ENCODE measurements at regions not wholly inside any gene's neighbourhood (a gene's known extent, or its start where the extent isn't known, plus 50 kb on each side); places are given as distances from the start of the nearest gene placed in this dataset.

DNA sequence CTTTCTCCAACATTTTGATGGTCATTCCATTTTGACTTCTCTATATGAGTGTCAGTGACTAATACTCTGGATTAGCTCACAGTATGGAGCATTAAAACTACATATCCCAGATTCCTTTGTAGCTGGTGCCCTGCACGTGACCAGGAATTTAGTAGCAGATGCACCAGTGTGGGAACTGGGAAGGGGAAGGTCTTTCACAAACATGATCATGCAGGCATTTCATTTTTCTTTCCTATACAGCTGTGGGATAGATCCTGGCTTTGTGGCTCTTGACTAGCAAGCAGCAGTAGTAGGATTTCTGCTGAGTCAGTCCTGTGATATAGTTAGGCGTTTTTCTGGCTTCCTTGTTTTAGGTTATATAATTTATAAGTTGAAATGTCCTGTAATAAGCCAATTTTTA, 971.0 kb upstream of the CDH2 start:
- no peak overlapping the region for H3T11ph ChIP-seq (ENCODE audit: low read length)
- H3K14ac ChIP-seq (ENCODE audit: insufficient read depth, low read length), result no peak overlapping the region
- no peaks in the 10 kb centered on the region for H4K20me1 ChIP-seq (ENCODE audit: control insufficient read depth, insufficient read depth, insufficient read length)
- no peaks in the 10 kb centered on the region for H3K79me1 ChIP-seq (ENCODE audit: insufficient read depth, low read depth, low read length, poor library complexity, severe bottlenecking)
- H2BK120ac ChIP-seq (ENCODE audit: low read depth, low read length, poor library complexity, severe bottlenecking), result no peak overlapping the region
- Mint-ChIP-seq H3K9me3 (no peaks in the 10 kb centered on the region), H3K27me3 (ENCODE audit: low read depth) (no peaks in the 10 kb centered on the region), H3K4me3 (no peak overlapping the region), H3K27ac (peak overlapping the region in 1 of 3 experiments; percentile 81; a peak in 2 of 7 replicates), H3K4me1 (peaks cover 4 to 10% of the 10 kb centered on the region in 2 experiments; a peak in 3 of 4 replicates), H3K36me3 (ENCODE audit: insufficient read depth in 1 of 3, low read depth in 3 of 3) (no peaks in the 10 kb centered on the region)
- H3K4me2 ChIP-seq (ENCODE audit: insufficient read depth, insufficient read length, low read length), result no peak overlapping the region
- no peak overlapping the region for H2AK5ac ChIP-seq (ENCODE audit: insufficient read length, low read length)
- no peak overlapping the region for H3K9ac ChIP-seq (ENCODE audit: extremely low read depth, insufficient read length, low read length)
- WGBS (ENCODE audit: extremely low coverage, insufficient read length, low lambda C conversion rate), result no CpG with 5 or more reads among the region's 2 CpGs
- no peak overlapping the region for H2BK15ac ChIP-seq (ENCODE audit: low read depth, low read length)
- H2BK12ac ChIP-seq (ENCODE audit: insufficient read length, low read depth, low read length), result no peak overlapping the region
- peak; percentile 32 for DNase-seq
- H4K5ac ChIP-seq (ENCODE audit: insufficient read length, low read depth, low read length), result no peak overlapping the region
- no peak overlapping the region for H3K18ac ChIP-seq (ENCODE audit: insufficient read length, low read depth, low read length)
- H4K8ac ChIP-seq (replicated peaks; ENCODE audit: insufficient read length, low read depth, low read length), result no peak overlapping the region
- no peak overlapping the region for H3K4ac ChIP-seq (ENCODE audit: low read depth, low read length)
- no peaks in the 10 kb centered on the region for H3K9me3 ChIP-seq (ENCODE audit: control insufficient read depth, low read depth, low read length)
- H3K79me2 ChIP-seq (ENCODE audit: insufficient read depth, low read length), result no peaks in the 10 kb centered on the region
- no peak overlapping the region for H3K23ac ChIP-seq (ENCODE audit: insufficient read length, low read depth, low read length)
- H2AFZ ChIP-seq (ENCODE audit: low read length), result peak overlapping the region; percentile 99
- TF ChIP-seq, protein P1, sequence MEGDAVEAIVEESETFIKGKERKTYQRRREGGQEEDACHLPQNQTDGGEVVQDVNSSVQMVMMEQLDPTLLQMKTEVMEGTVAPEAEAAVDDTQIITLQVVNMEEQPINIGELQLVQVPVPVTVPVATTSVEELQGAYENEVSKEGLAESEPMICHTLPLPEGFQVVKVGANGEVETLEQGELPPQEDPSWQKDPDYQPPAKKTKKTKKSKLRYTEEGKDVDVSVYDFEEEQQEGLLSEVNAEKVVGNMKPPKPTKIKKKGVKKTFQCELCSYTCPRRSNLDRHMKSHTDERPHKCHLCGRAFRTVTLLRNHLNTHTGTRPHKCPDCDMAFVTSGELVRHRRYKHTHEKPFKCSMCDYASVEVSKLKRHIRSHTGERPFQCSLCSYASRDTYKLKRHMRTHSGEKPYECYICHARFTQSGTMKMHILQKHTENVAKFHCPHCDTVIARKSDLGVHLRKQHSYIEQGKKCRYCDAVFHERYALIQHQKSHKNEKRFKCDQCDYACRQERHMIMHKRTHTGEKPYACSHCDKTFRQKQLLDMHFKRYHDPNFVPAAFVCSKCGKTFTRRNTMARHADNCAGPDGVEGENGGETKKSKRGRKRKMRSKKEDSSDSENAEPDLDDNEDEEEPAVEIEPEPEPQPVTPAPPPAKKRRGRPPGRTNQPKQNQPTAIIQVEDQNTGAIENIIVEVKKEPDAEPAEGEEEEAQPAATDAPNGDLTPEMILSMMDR (conservative IDR thresholded peaks at IDR 0.05), result no peak
- H3K27ac ChIP-seq (ENCODE audit: insufficient read length, low read depth, low read length), result no peak overlapping the region
- H4K91ac ChIP-seq (ENCODE audit: insufficient read length, low read depth, low read length), result no peak overlapping the region
- H3K23me2 ChIP-seq (ENCODE audit: insufficient read length, low read depth, low read length, poor library complexity, severe bottlenecking), result no peaks in the 10 kb centered on the region
- no peak overlapping the region for H2BK5ac ChIP-seq (ENCODE audit: insufficient read length, low read length)
- no peaks in the 10 kb centered on the region for H3K27me3 ChIP-seq (ENCODE audit: insufficient read depth, low read length)
- no peak overlapping the region for H3K56ac ChIP-seq (ENCODE audit: insufficient read length, low read depth, low read length)
- peaks cover 2% of the 10 kb centered on the region; the same call in 1 of the 2 replicates for H3K4me1 ChIP-seq (ENCODE audit: insufficient read depth, low read length)
- H2BK20ac ChIP-seq (ENCODE audit: low read depth, low read length, poor library complexity, severe bottlenecking), result no peak overlapping the region
